Ectodermal cell (in vitro differentiated cells): ENCODE measurements at regions not wholly inside any gene's neighbourhood (a gene's known extent, or its start where the extent isn't known, plus 50 kb on each side); places are given as distances from the start of the nearest gene placed in this dataset.
"Not testable (repeated sequence)": the region's sequence is repeated elsewhere in the genome, so short reads cannot be mapped to it uniquely, and the experiment has no call there.

Experiments used
- H3K27ac ChIP-seq: 2 replicates; pipeline ENCODE4 v1.7.0; 2013; ENCODE audit warnings: mild to moderate bottlenecking, low read depth, low read length; ENCODE audit not compliant: insufficient read depth, poor library complexity, severe bottlenecking
- H3K27me3 ChIP-seq: 2 replicates; pipeline ENCODE4 v1.7.0; 2013; ENCODE audit warnings: mild to moderate bottlenecking, low read length; ENCODE audit not compliant: insufficient read depth, control insufficient read depth, poor library complexity, severe bottlenecking
- H3K36me3 ChIP-seq: one replicate; pipeline ENCODE4 v1.7.0; 2013; ENCODE audit warnings: low read length; ENCODE audit not compliant: control insufficient read depth, insufficient read depth
- H3K4me1 ChIP-seq: one replicate; pipeline ENCODE4 v1.7.0; 2013; ENCODE audit warnings: low read length; ENCODE audit not compliant: control insufficient read depth, insufficient read depth
- H3K4me3 ChIP-seq: 2 replicates; pipeline ENCODE4 v1.7.0; 2013; ENCODE audit warnings: low read depth, low read length, control low read depth; ENCODE audit not compliant: insufficient read depth
- H3K9me3 ChIP-seq: 2 replicates; pipeline ENCODE4 v1.7.0; 2013; ENCODE audit warnings: mild to moderate bottlenecking, low read length, moderate library complexity; ENCODE audit not compliant: control insufficient read depth
- WGBS, 2 experiments: methylation state at CpG; one replicate each; pipeline ENCODE4 v1.1.7; 2013; ENCODE audit warnings: missing lambda C conversion rate in 2 of 2; 5-methylcytosine and 5-hydroxymethylcytosine counted together

GRCh38 chr4:18090447-18090846 lies 68.9 kb upstream of the LCORL start:
- not testable (repeated sequence) for H3K4me3 ChIP-seq, H3K27me3 ChIP-seq, H3K9me3 ChIP-seq, H3K4me1 ChIP-seq, H3K27ac ChIP-seq, H3K36me3 ChIP-seq
- 69 to 73% methylated on average over 6 of the region's 6 CpGs for WGBS, 2 experiments

- H3K36me3 ChIP-seq: no peaks in the 10 kb centered on the region
- H3K9me3 ChIP-seq: no peaks in the 10 kb centered on the region
- H3K4me3 ChIP-seq: no peak overlapping the region
- H3K27me3 ChIP-seq: no peaks in the 10 kb centered on the region
- H3K27ac ChIP-seq: no peak overlapping the region
- no peaks in the 10 kb centered on the region for H3K4me1 ChIP-seq
These were observed 60.7 kb upstream of the LCORL start for GRCh38 chr4:18082236-18082635.

GRCh38 chr4:18081708-18082107 lies 60.2 kb upstream of the LCORL start:
- no peak overlapping the region for H3K27ac ChIP-seq
- no peaks in the 10 kb centered on the region for H3K36me3 ChIP-seq
- WGBS, 2 experiments: 99 to 100% methylated on average over 3 of the region's 3 CpGs
- no peak overlapping the region for H3K4me3 ChIP-seq
- H3K27me3 ChIP-seq: no peaks in the 10 kb centered on the region
- no peaks in the 10 kb centered on the region for H3K9me3 ChIP-seq
- H3K4me1 ChIP-seq: no peaks in the 10 kb centered on the region

DNA sequence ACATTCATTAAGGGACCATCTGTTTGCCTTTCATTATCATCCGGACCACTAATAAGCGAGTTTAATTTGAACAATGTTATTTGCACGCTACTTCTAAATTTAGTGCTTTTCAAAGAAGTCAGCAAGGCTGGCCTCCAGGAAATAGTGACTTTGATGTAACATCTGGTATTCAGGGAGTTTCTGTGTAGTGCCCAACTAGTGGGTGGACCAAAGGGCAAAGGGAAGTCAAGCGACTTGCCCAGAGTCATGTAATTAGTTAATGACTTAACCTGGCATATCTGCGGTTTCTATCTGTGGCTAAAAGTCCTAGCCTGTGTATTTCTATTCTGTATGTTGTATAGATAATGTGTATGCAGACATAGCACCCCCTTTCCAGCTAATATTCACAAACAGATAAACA lies 56.3 kb upstream of the LCORL start:
- 95 to 96% methylated on average over 5 of the region's 5 CpGs for WGBS, 2 experiments
- Histone ChIP-seq H3K36me3 (no peaks in the 10 kb centered on the region), H3K4me1 (no peaks in the 10 kb centered on the region), H3K4me3 (no peak overlapping the region), H3K27me3 (no peaks in the 10 kb centered on the region), H3K9me3 (no peaks in the 10 kb centered on the region), H3K27ac (no peak overlapping the region)

GRCh38 chr4:18075823-18076433 lies 54.4 kb upstream of the LCORL start:
- WGBS, 2 experiments: 92 to 93% methylated on average over 8 of the region's 8 CpGs
- no peaks in the 10 kb centered on the region for H3K27me3 ChIP-seq
- H3K4me3 ChIP-seq: no peak overlapping the region
- H3K4me1 ChIP-seq: no peaks in the 10 kb centered on the region
- H3K9me3 ChIP-seq: no peaks in the 10 kb centered on the region
- H3K27ac ChIP-seq: no peak overlapping the region
- H3K36me3 ChIP-seq: no peaks in the 10 kb centered on the region

DNA sequence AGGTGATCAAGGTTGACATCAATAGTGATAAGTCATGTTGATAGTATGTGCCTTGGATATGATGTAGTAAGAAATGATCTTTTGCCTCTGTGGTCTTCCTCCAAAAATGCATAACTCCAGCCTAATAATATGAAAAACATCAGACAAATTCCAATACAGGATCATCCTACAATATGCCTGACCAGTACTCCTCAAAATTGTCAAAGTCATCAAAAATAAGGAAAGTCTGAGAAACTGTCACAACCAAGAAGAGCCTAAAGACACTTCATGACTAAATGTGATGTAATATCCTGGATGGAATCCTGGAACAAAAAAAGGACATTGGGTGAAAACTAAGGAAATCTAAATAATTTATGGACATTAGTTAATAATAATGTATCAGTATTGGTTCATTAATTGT lies 50.3 kb upstream of the LCORL start:
- no peaks in the 10 kb centered on the region for H3K4me1 ChIP-seq
- H3K36me3 ChIP-seq: no peaks in the 10 kb centered on the region
- H3K27ac ChIP-seq: no peak overlapping the region
- H3K27me3 ChIP-seq: no peaks in the 10 kb centered on the region
- no peaks in the 10 kb centered on the region for H3K9me3 ChIP-seq
- no peak overlapping the region for H3K4me3 ChIP-seq
